HG03442 (cell line): ENCODE measurements at regions not wholly inside any gene's neighbourhood (a gene's known extent, or its start where the extent isn't known, plus 50 kb on each side); places are given as distances from the start of the nearest gene placed in this dataset.
"Not testable (repeated sequence)": the region's sequence is repeated elsewhere in the genome, so short reads cannot be mapped to it uniquely, and the experiment has no call there.

Experiments
- ATAC-seq: cut with Tn5 transposase; IDR thresholded peaks from one replicate; pipeline ENCODE4 v1.9.1; 2021; ENCODE audit warnings: mild to moderate bottlenecking, moderate library complexity; ENCODE audit not compliant: unreplicated experiment

GRCh38 chr5:21613971-21614488, 1239.1 kb downstream of the CDH12 start:
- ATAC-seq = no peak

DNA sequence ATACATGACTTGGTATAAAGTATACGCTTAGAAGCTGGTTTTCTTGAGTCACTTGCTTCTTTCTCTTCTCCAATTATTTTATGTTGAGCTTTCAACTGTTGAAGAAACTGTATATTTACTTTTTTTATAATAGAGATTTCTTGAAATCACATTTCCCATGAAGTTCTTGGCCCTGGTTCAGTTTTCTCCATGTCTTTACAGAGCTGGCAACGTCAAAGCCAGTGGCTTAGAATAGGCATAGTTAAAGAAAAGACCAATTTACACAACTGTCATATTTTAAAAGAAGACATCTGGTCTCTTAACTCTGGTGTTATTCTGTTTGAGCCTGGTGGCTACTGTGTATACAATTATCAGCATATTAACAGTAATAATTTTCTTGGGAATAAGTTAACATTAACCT, 1249.3 kb downstream of the CDH12 start:
- ATAC-seq = no peak

GRCh38 chr5:21594566-21594965, 1258.6 kb downstream of the CDH12 start:
- no peak for ATAC-seq

- ATAC-seq = no peak
These were observed 1259.9 kb downstream of the CDH12 start for GRCh38 chr5:21593261-21593660.

GRCh38 chr5:21581508-21581907, 1271.6 kb downstream of the CDH12 start:
- no peak for ATAC-seq

GRCh38 chr5:21574961-21575360, 1278.2 kb downstream of the CDH12 start:
- ATAC-seq = no peak

- ATAC-seq = no peak
These were observed 1278.7 kb downstream of the CDH12 start for GRCh38 chr5:21574438-21574837.

DNA sequence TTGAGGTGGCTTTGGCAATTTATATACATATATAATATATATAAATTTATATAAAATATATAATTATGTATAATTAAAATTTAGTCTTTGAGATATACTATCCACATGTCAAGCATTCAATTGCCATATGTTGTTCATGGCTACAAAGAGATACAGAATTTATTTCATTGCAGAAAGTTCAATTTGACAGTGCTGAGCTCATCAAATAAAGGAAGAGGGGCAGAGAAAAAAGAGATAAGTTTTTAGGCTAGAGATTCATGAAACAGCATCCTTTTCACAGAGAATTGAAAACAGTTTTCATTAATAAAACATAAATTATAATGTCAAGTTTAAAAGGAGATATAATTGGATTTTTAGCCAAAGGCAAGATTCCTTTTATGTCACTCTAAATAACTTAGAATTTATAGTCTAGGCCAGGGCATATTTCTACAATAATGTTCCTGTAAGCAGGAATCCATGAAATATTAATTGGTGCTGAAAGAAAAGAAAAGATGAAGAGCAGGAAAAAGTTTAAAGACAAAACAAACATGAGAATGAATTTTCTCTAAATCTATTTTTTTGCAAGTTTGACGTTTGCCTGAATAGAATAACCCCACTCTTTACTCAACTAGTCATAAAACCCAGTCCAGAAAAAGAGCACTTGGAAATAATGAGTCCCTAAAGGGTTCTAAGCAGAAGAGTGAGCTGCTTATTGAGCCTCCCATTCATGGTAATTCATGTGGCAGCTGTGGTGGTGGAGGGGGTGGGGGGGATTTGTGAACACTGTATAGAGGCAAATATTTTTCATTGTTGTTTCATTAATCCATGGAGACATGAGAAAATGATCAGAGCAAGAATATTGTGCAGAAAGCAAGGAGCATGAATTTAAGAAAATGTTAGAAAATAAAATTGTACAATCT, 1279.5 kb downstream of the CDH12 start:
- ATAC-seq = no peak

DNA sequence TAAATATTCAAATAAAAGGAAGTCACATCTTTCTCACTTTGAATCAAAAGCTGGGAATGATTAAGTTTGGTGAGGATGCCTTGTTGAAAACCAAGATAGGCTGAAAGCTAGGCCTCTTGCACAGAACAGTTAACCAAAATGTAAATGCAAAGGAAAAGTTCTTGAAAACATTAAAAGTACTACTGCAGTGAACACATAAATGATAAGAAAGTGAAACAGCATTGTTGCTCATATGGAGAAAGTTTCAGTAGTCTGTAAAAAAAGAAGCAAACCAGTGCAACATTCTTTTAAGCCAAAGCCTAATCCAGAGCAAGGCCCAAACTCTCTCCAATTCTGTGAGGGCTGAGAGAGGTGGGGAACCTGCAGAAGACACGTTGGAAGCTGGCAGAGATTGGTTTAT, 1281.9 kb downstream of the CDH12 start:
- not testable (repeated sequence) for ATAC-seq

- ATAC-seq = not testable (repeated sequence)
These were observed 1294.0 kb downstream of the CDH12 start for GRCh38 chr5:21559109-21559508.

GRCh38 chr5:21552263-21552662, 1300.9 kb downstream of the CDH12 start:
- not testable (repeated sequence) for ATAC-seq

GRCh38 chr5:21550916-21551315, 1302.2 kb downstream of the CDH12 start:
- not testable (repeated sequence) for ATAC-seq

DNA sequence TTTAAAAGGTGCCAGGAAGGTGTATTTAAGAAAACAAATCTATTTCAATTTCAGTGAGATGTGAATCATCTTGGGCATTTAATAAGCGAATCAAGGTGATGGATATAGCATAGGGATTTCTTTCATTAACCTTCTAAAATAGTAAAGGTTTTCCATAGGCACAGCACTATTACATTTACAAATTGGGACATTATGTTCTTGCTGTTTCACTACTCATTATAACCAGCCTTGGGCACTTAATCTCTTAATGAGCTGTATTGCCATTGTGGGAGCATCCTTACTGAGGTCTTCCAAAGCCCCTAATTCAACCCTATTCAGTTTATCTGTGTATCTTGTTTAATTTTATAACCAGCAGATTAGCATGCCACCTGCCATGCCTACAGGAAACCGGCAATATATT, 1305.5 kb downstream of the CDH12 start:
- not testable (repeated sequence) for ATAC-seq

GRCh38 chr5:21535114-21535513, 1318.0 kb downstream of the CDH12 start:
- not testable (repeated sequence) for ATAC-seq

- not testable (repeated sequence) for ATAC-seq
These were observed 1332.0 kb downstream of the CDH12 start for GRCh38 chr5:21521157-21521556.

DNA sequence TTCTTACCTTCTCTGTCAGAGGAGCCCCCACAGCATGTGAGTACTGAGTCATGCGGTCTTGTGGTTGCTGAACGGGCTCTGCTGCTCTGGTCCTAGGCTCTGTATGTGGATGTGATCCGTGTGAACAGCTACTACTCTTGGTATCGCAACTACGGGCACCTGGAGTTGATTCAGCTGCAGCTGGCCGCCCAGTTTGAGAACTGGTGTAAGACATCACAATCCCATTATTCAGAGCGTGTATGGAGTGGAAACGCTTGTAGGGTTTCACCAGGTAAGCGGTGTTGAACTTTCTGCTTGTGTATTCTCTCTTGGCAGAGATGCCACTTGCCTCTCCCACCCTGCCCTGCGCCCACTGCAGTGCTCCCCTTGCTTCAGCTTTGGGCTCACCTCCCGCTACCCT, 1356.2 kb downstream of the CDH12 start:
- ATAC-seq = not testable (repeated sequence)

DNA sequence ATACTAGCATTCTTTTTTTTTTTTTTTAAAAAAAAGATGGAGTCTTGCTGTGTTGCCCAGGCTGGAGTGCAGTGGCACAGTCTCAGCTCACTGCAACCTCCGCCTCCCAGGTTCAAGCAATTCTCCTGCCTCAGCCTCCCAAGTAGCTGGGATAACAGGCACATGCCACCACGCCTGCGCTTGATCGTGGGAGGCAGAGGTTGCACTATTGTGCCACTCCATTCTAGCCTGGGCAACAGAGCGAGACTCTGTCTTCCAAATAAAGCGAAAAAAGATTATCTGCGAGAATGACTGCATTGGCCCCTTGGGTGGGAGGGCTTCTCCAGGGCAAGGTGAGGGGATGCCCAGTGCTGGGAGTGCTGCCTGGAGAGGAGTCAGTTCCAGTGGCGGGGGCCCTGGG, 1357.1 kb downstream of the CDH12 start:
- not testable (repeated sequence) for ATAC-seq

- not testable (repeated sequence) for ATAC-seq
These were observed 1357.9 kb downstream of the CDH12 start for GRCh38 chr5:21495235-21495634.

DNA sequence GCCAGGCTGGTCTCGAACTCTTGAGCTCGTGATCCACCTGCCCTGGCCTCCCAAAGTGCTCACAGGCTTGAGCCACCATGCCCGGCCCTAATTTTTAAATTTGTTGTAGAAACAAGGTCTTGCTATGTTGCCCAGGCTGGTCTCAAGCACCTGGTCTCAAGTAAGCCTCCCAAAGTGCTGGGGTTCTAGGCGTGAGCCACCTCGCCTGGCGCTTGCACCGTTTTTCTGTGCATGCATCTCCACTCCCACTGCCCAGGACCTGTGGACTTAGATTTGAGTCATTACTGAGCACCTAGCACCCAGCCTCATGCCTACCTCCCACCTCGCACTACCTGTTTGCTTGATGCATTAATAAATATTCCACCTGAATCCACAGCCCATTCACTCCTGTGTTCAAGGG, 1359.1 kb downstream of the CDH12 start:
- ATAC-seq = not testable (repeated sequence)

GRCh38 chr5:21491182-21491581, 1362.0 kb downstream of the CDH12 start:
- not testable (repeated sequence) for ATAC-seq

DNA sequence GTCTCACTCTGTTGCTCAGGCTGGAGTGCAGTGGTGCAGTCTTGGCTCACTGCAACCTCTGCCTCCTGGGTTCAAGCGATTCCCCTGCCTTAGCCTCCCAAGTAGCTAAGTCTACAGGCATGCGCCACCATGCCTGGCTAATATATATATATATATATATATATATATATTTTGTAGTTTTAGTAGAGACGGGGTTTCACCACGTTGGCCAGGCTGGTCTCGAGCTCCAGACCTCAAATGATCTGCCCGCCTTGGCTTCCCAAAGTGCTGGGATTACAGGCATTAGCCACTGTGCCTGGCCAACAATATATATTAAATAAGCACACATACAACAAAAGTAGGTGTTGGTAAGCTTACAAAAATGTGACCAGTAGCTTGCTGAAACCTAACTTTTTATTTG, 1364.3 kb downstream of the CDH12 start:
- not testable (repeated sequence) for ATAC-seq

DNA sequence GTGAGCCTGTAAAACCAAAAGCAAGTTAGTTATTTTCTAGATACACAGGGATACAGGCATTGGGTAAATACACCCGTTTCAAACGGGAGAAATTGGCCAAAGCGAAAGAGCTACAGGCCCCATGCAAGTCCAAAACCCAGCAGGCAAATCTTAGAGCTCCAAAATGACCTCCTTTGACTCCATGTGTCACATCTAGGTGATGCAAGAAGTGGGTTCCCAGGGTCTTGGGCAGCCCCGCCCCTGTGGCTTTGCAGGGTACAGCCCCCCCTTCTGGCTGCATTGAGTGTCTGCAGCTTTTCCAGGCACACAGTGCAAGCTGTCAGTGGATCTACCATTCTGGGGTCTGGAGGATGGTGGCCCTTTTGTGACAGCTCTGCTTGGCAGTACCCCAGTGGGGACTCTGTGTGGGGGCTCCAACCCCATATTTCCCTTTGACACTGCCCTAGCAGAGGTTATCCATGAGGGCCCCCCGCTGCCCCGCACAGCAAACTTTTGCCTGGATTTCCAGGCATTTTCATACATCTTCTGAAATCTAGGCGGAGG, 1367.6 kb downstream of the CDH12 start:
- not testable (repeated sequence) for ATAC-seq
